ENCODE measurements at regions not wholly inside any gene's neighbourhood (a gene's known extent, or its start where the extent isn't known, plus 50 kb on each side); places are given as distances from the start of the nearest gene placed in this dataset.

- DNase-seq (ENCODE audit: low spot score), result no peak
Observed at GRCh38 chr4:26020881-26021280, 106.9 kb downstream of the SMIM20 start.

GRCh38 chr4:26021417-26022345, 107.7 kb downstream of the SMIM20 start:
- no peak for DNase-seq (ENCODE audit: low spot score)

- peak; percentile 20 for DNase-seq (ENCODE audit: low spot score)
Observed at GRCh38 chr4:26022346-26023202, 108.6 kb downstream of the SMIM20 start.

- DNase-seq (ENCODE audit: low spot score), result no peak
Observed at GRCh38 chr4:26023203-26023972, 109.4 kb downstream of the SMIM20 start.

GRCh38 chr4:26024079-26024478, 110.1 kb downstream of the SMIM20 start:
- no peak for DNase-seq (ENCODE audit: low spot score)

GRCh38 chr4:26028133-26028792, 114.2 kb downstream of the SMIM20 start:
- no peak for DNase-seq (ENCODE audit: low spot score)

- DNase-seq (ENCODE audit: low spot score), result peak; percentile 50
Observed at GRCh38 chr4:26028793-26029567, 115.0 kb downstream of the SMIM20 start.

- no peak for DNase-seq (ENCODE audit: low spot score)
Observed at GRCh38 chr4:26029568-26030131, 115.6 kb downstream of the SMIM20 start.

GRCh38 chr4:26030260-26030667, 116.2 kb downstream of the SMIM20 start:
- DNase-seq (ENCODE audit: low spot score), result no peak

GRCh38 chr4:26030780-26031179, 116.8 kb downstream of the SMIM20 start:
- DNase-seq (ENCODE audit: low spot score), result no peak

GRCh38 chr4:26031704-26032103, 117.7 kb downstream of the SMIM20 start:
- DNase-seq (ENCODE audit: low spot score), result no peak

GRCh38 chr4:26032142-26032541, 118.1 kb downstream of the SMIM20 start:
- DNase-seq (ENCODE audit: low spot score), result no peak

GRCh38 chr4:26032630-26033317, 118.8 kb downstream of the SMIM20 start:
- no peak for DNase-seq (ENCODE audit: low spot score)

- DNase-seq (ENCODE audit: low spot score), result no peak
Observed at GRCh38 chr4:26033389-26033788, 119.4 kb downstream of the SMIM20 start.

- DNase-seq (ENCODE audit: low spot score), result no peak
Observed at GRCh38 chr4:26034849-26035248, 120.8 kb downstream of the SMIM20 start.

GRCh38 chr4:26035921-26036320, 121.9 kb downstream of the SMIM20 start:
- DNase-seq (ENCODE audit: low spot score), result no peak

- DNase-seq (ENCODE audit: low spot score), result no peak
Observed at GRCh38 chr4:26039639-26040359, 125.8 kb downstream of the SMIM20 start.

GRCh38 chr4:26044524-26044923, 130.5 kb downstream of the SMIM20 start:
- DNase-seq (ENCODE audit: low spot score), result no peak

GRCh38 chr4:26044983-26045382, 131.0 kb downstream of the SMIM20 start:
- DNase-seq (ENCODE audit: low spot score), result no peak
